H1 (cell line): ENCODE measurements at regions not wholly inside any gene's neighbourhood (a gene's known extent, or its start where the extent isn't known, plus 50 kb on each side); places are given as distances from the start of the nearest gene placed in this dataset.

Experiments used
- CTCF ChIA-PET: fragments of 300-600 bp; sonication (Branson Sonifier 250); formaldehyde crosslinking; loops from one replicate; lab custom pipeline; 2021; ENCODE audit not compliant: partially characterized antibody; lab: Charles Lee
- POLR2A ChIA-PET: fragments of 300-600 bp; sonication (Branson Sonifier 250); formaldehyde crosslinking; loops from one replicate; lab custom pipeline; 2021; ENCODE audit warnings: inconsistent platforms; ENCODE audit not compliant: partially characterized antibody; lab: Charles Lee
- DNase-seq, 2 experiments: peaks; one replicate each; pipeline versions ENCODE4 v3.0.0 to v3.0.0-alpha.2; 2010 to 2022; ENCODE audit warnings: low spot score in 2 of 2, low read depth in 1 of 2, mixed read lengths in 1 of 2
- FAIRE-seq: peaks from 2 replicates; lab custom pipeline; 2011; peaks lifted over from hg19 to GRCh38; lab: Jason Lieb, UNC
- H2AFZ ChIP-seq: 2 replicates; pipeline ENCODE4 v1.8.1; 2012; ENCODE audit warnings: low read length, inconsistent platforms
- H2AK5ac ChIP-seq: 2 replicates; pipeline ENCODE4 v1.6.1; 2013; ENCODE audit warnings: low read depth, low read length
- H2BK120ac ChIP-seq: replicated peaks from 2 replicates; pipeline ENCODE3; 2013; ENCODE audit warnings: low read depth, low read length, inconsistent platforms
- H2BK12ac ChIP-seq: 2 replicates; pipeline ENCODE4 v1.6.1; 2013; ENCODE audit warnings: low read depth, low read length
- H2BK15ac ChIP-seq: 2 replicates; pipeline ENCODE4 v1.6.1; 2013; ENCODE audit warnings: low read length
- H2BK20ac ChIP-seq: 2 replicates; pipeline ENCODE4 v1.6.1; 2013; ENCODE audit warnings: low read length
- H2BK5ac ChIP-seq: 2 replicates; pipeline ENCODE4 v1.6.1; 2013; ENCODE audit warnings: low read depth, low read length
- H3K14ac ChIP-seq: 2 replicates; pipeline ENCODE4 v1.6.1; 2013; ENCODE audit warnings: inconsistent platforms; ENCODE audit not compliant: insufficient read length
- H3K18ac ChIP-seq: 2 replicates; pipeline ENCODE4 v1.6.1; 2013; ENCODE audit warnings: low read length; ENCODE audit errors: extremely low read depth
- H3K23ac ChIP-seq: 2 replicates; pipeline ENCODE4 v1.6.1; 2013; ENCODE audit warnings: inconsistent platforms; ENCODE audit not compliant: insufficient read length
- H3K23me2 ChIP-seq: 2 replicates; pipeline ENCODE4 v1.6.1; 2013; ENCODE audit warnings: low read depth, low read length
- H3K27ac ChIP-seq: 2 replicates; pipeline ENCODE4 v1.6.1; 2011; ENCODE audit warnings: low read depth, low read length, inconsistent platforms
- H3K27me3 ChIP-seq, 4 experiments: replicated peaks in 1 of 4; 1 replicate in 1 of 4; 2 replicates in 3 of 4; pipeline versions ENCODE4 v1.6.1 to v1.8.1; 2011 to 2013; ENCODE audit warnings: low read length in 3 of 4, mild to moderate bottlenecking in 3 of 4, inconsistent platforms in 2 of 4, mixed read lengths in 2 of 4, moderate library complexity in 1 of 4; ENCODE audit not compliant: control insufficient read depth in 3 of 4, insufficient read depth in 3 of 4; ENCODE audit errors: extremely low read depth in 1 of 4
- H3K36me3 ChIP-seq, 4 experiments: 2 replicates each; pipeline versions ENCODE4 v1.6.1 to v1.8.1; 2011 to 2013; ENCODE audit warnings: mild to moderate bottlenecking in 4 of 4, low read length in 3 of 4, moderate library complexity in 2 of 4, control low read depth in 1 of 4, inconsistent platforms in 1 of 4; ENCODE audit not compliant: insufficient read depth in 4 of 4, control insufficient read depth in 2 of 4
- H3K4ac ChIP-seq: replicated peaks from 2 replicates; pipeline ENCODE3; 2013; ENCODE audit warnings: low read length, low read depth, mixed read lengths, inconsistent platforms; ENCODE audit not compliant: insufficient read length
- H3K4me1 ChIP-seq, 4 experiments: replicated peaks in 1 of 4; 1 replicate in 1 of 4; 2 replicates in 3 of 4; pipeline versions ENCODE4 v1.6.1 to v1.8.1; 2011 to 2013; ENCODE audit warnings: low read length in 3 of 4, inconsistent platforms in 2 of 4, mixed read lengths in 1 of 4; ENCODE audit not compliant: insufficient read depth in 4 of 4, control insufficient read depth in 3 of 4
- H3K4me2 ChIP-seq, 2 experiments: 2 replicates each; pipeline versions ENCODE4 v1.6.1 to v1.8.1; 2011 to 2013; ENCODE audit warnings: low read depth in 2 of 2, low read length in 2 of 2, control low read depth in 1 of 2, inconsistent platforms in 1 of 2, mild to moderate bottlenecking in 1 of 2; ENCODE audit not compliant: insufficient read depth in 1 of 2
- H3K4me3 ChIP-seq, 4 experiments: fragments of 200-600, 300-600 bp in 1 of 4; sonication (generic), shearing (Covaris generic), sonication (Bioruptor Twin) in 1 of 4; 2 replicates each; pipeline versions ENCODE4 v1.5.1 to v1.8.1; 2011 to 2016; ENCODE audit warnings: low read length in 4 of 4, low read depth in 3 of 4, control low read depth in 2 of 4, inconsistent platforms in 2 of 4, mild to moderate bottlenecking in 2 of 4, mixed read lengths in 1 of 4, moderate library complexity in 1 of 4; ENCODE audit not compliant: insufficient read depth in 2 of 4; ENCODE audit errors: extremely low read depth in 1 of 4
- H3K56ac ChIP-seq: replicated peaks from 2 replicates; pipeline ENCODE3; 2013; ENCODE audit warnings: low read depth, mild to moderate bottlenecking, mixed read lengths, low read length, inconsistent platforms; ENCODE audit not compliant: insufficient read length
- H3K79me1 ChIP-seq: 2 replicates; pipeline ENCODE4 v1.6.1; 2013; ENCODE audit warnings: low read depth, low read length, control low read depth
- H3K79me2 ChIP-seq, 2 experiments: 2 replicates each; pipeline versions ENCODE4 v1.6.1 to v1.8.1; 2012 to 2013; ENCODE audit warnings: low read length in 2 of 2, mild to moderate bottlenecking in 2 of 2, inconsistent platforms in 1 of 2; ENCODE audit not compliant: insufficient read depth in 2 of 2, control insufficient read depth in 1 of 2
- H3K9ac ChIP-seq, 4 experiments: replicated peaks in 1 of 4; 1 replicate in 1 of 4; 2 replicates in 3 of 4; pipeline versions ENCODE4 v1.6.1 to v1.8.1; 2011 to 2013; ENCODE audit warnings: low read depth in 3 of 4, low read length in 3 of 4, control low read depth in 2 of 4, mild to moderate bottlenecking in 2 of 4, moderate library complexity in 2 of 4, inconsistent platforms in 1 of 4; ENCODE audit errors: extremely low read depth in 1 of 4
- H3K9me3 ChIP-seq, 2 experiments: 2 replicates each; pipeline versions ENCODE4 v1.6.1 to v1.8.1; 2012 to 2013; ENCODE audit warnings: mild to moderate bottlenecking in 2 of 2, moderate library complexity in 2 of 2, control low read depth in 1 of 2, inconsistent platforms in 1 of 2, low read depth in 1 of 2, low read length in 1 of 2, mixed read lengths in 1 of 2; ENCODE audit not compliant: insufficient read depth in 2 of 2
- H4K20me1 ChIP-seq, 2 experiments: replicated peaks in 1 of 2; 2 replicates each; pipeline versions ENCODE3 to v1.8.1; 2011 to 2013; ENCODE audit warnings: inconsistent platforms in 2 of 2, low read length in 2 of 2, mild to moderate bottlenecking in 1 of 2; ENCODE audit not compliant: insufficient read depth in 2 of 2, control insufficient read depth in 1 of 2
- H4K5ac ChIP-seq: 2 replicates; pipeline ENCODE4 v1.6.1; 2013; ENCODE audit warnings: low read length, low read depth, mixed read lengths, inconsistent platforms; ENCODE audit not compliant: insufficient read length
- H4K8ac ChIP-seq: 2 replicates; pipeline ENCODE4 v1.8.0; 2013; ENCODE audit warnings: mild to moderate bottlenecking, moderate library complexity, low read length, inconsistent platforms; ENCODE audit not compliant: insufficient read depth; ENCODE audit errors: extremely low read depth
- H4K91ac ChIP-seq: replicated peaks from 2 replicates; pipeline ENCODE3; 2013; ENCODE audit warnings: low read length, mixed read lengths, inconsistent platforms; ENCODE audit not compliant: insufficient read length
- CREB1 ChIP-seq: IDR thresholded peaks from 2 replicates; pipeline ENCODE4 v1.6.1; 2012; ENCODE audit warnings: inconsistent platforms
- CTBP2 ChIP-seq: IDR thresholded peaks from 2 replicates; pipeline ENCODE4 v1.7.0; 2011; ENCODE audit warnings: borderline replicate concordance, mild to moderate bottlenecking, moderate library complexity, mixed read lengths, low read length; ENCODE audit not compliant: insufficient read depth, insufficient read length
- FOSL1 ChIP-seq: IDR thresholded peaks from 2 replicates; pipeline ENCODE4 v1.6.1; 2011; ENCODE audit warnings: mild to moderate bottlenecking, low read depth, low read length, moderate library complexity; ENCODE audit not compliant: insufficient read depth
- NRF1 ChIP-seq: IDR thresholded peaks from 2 replicates; pipeline ENCODE4 v1.6.1; 2011; ENCODE audit warnings: mild to moderate bottlenecking, low read depth, low read length, improper control_type of control experiment
- RNF2 ChIP-seq: fragments of 200-900, 300-1000 bp; sonication (generic); IDR thresholded peaks from 2 replicates; pipeline ENCODE4 v1.7.1; 2016; ENCODE audit warnings: borderline replicate concordance, low read depth, mild to moderate bottlenecking, antibody characterized with exemption, low read length; ENCODE audit not compliant: poor library complexity, severe bottlenecking; ENCODE audit errors: missing control alignments
- SP2 ChIP-seq: IDR thresholded peaks from 2 replicates; pipeline ENCODE4 v1.6.1; 2012; ENCODE audit warnings: mild to moderate bottlenecking, low read length, inconsistent platforms
- WGBS, 2 experiments: shearing (Covaris generic) in 1 of 2; methylation state at CpG; one replicate each; pipeline versions ENCODE4 v1.1.6 to v1.1.7; 2013 to 2015; ENCODE audit warnings: low lambda C conversion rate in 2 of 2, mixed read lengths in 2 of 2, inconsistent platforms in 1 of 2, low coverage in 1 of 2, missing lambda C conversion rate in 1 of 2; ENCODE audit not compliant: insufficient replicate concordance in 2 of 2, insufficient coverage in 1 of 2, insufficient read length in 1 of 2; ENCODE audit errors: extremely low coverage in 1 of 2, missing lambda C conversion rate in 1 of 2; 5-methylcytosine and 5-hydroxymethylcytosine counted together

- H2AFZ ChIP-seq: no peak overlapping the region; the same call in 1 of the 2 replicates
- no peaks in the 10 kb centered on the region for H3K79me1 ChIP-seq
- no peak overlapping the region for H2BK5ac ChIP-seq
- DNase-seq: no peak
- H3K9ac ChIP-seq: no peak overlapping the region
- no peak overlapping the region for H4K5ac ChIP-seq
- H3K4me3 ChIP-seq: no peak overlapping the region
- WGBS, 2 experiments: 93% methylated on average over 19 of the region's 20 CpGs; no CpG with 5 or more reads in 1 of the 2 experiments
- no peak overlapping the region for H3K27ac ChIP-seq
- POLR2A ChIA-PET: no interaction called here
- H4K8ac ChIP-seq: 0 out of 2 replicates have a peak overlapping the region, but pooled peaks have one; percentile 51
- CTCF ChIA-PET: interaction anchor here (0.8 to 14.1 kb wide), 9 partner anchors 8 to 1537 kb away, joined by 3 to 247 read pairs (median 5); no protein-coding TSS in a partner anchor
- H2AK5ac ChIP-seq: no peak overlapping the region
- no peaks in the 10 kb centered on the region for H3K9me3 ChIP-seq
- no peak for FAIRE-seq
- no peak overlapping the region for H3K14ac ChIP-seq
- no peaks in the 10 kb centered on the region for H3K23me2 ChIP-seq
- H3K36me3 ChIP-seq: no peaks in the 10 kb centered on the region
- H3K27me3 ChIP-seq: no peaks in the 10 kb centered on the region
- no peak overlapping the region for H2BK12ac ChIP-seq
- H3K4ac ChIP-seq: no peak overlapping the region
- no peak overlapping the region for H3K23ac ChIP-seq
- no peak overlapping the region for H3K4me2 ChIP-seq
- no peak overlapping the region for H2BK120ac ChIP-seq
- no peak overlapping the region for H2BK15ac ChIP-seq
- no peak overlapping the region for H2BK20ac ChIP-seq
- H4K91ac ChIP-seq: no peak overlapping the region
- no peaks in the 10 kb centered on the region for H3K4me1 ChIP-seq
- H3K18ac ChIP-seq: no peak overlapping the region
- no peak for TF ChIP-seq RNF2
- no peak for TF ChIP-seq SP2
- TF ChIP-seq FOSL1: no peak
- no peak for TF ChIP-seq CREB1
- TF ChIP-seq CTBP2: no peak
- TF ChIP-seq NRF1: no peak
- TF ChIP-seq, all 59 proteins: peak for 0
- no peaks in the 10 kb centered on the region for H3K79me2 ChIP-seq
- H3K56ac ChIP-seq: no peak overlapping the region
- H4K20me1 ChIP-seq: no peaks in the 10 kb centered on the region
Observed at GRCh38 chr18:43590182-43590903, 313.1 kb upstream of the SYT4 start.
